Calu3 (cell line): ENCODE measurements at regions not wholly inside any gene's neighbourhood (a gene's known extent, or its start where the extent isn't known, plus 50 kb on each side); places are given as distances from the start of the nearest gene placed in this dataset.

Experiments
- BruUV-seq: library from RNA; stranded (reverse); fragments of 400-500 nt; replicated peaks from 2 replicates; lab custom pipeline; 2021; lab: Mats Ljungman, UMichigan
- CTCF ChIA-PET: fragments of 300-600 bp; sonication (Branson Sonifier 250); formaldehyde crosslinking; loops from one replicate; lab custom pipeline; 2022; ENCODE audit warnings: antibody characterized with exemption; lab: Charles Lee
- DNase-seq: peaks from one replicate; pipeline ENCODE4 v3.0.0; 2022
- H3K27ac Mint-ChIP-seq: one replicate; pipeline ENCODE4 v1.8.0; 2022; ENCODE audit warnings: mixed read lengths; ENCODE audit not compliant: unreplicated experiment
- H3K27me3 Mint-ChIP-seq: one replicate; pipeline ENCODE4 v1.8.0; 2022; ENCODE audit warnings: mixed read lengths; ENCODE audit not compliant: unreplicated experiment
- H3K36me3 Mint-ChIP-seq: one replicate; pipeline ENCODE4 v1.8.0; 2022; ENCODE audit warnings: mild to moderate bottlenecking, moderate library complexity, mixed read lengths; ENCODE audit not compliant: insufficient read depth, unreplicated experiment
- H3K4me1 Mint-ChIP-seq: one replicate; pipeline ENCODE4 v1.8.0; 2022; ENCODE audit warnings: mild to moderate bottlenecking, low read depth, mixed read lengths; ENCODE audit not compliant: unreplicated experiment
- H3K4me3 Mint-ChIP-seq: one replicate; pipeline ENCODE4 v1.8.0; 2022; ENCODE audit warnings: mild to moderate bottlenecking, low read depth, moderate library complexity, mixed read lengths; ENCODE audit not compliant: unreplicated experiment
- H3K9me3 Mint-ChIP-seq: one replicate; pipeline ENCODE4 v1.8.0; 2022; ENCODE audit warnings: low read depth, mixed read lengths; ENCODE audit not compliant: unreplicated experiment
- CTCF ChIP-seq: fragments of 200-600 bp; IDR thresholded peaks from one replicate; pipeline ENCODE4 v1.8.0; 2022; ENCODE audit warnings: antibody characterized with exemption; ENCODE audit not compliant: unreplicated experiment
- intact Hi-C: fragments of 100-400 bp; cut with micrococcal nuclease; formaldehyde crosslinking; loops from one replicate; pipeline ENCODE4 v1.10.0; 2022; ENCODE audit not compliant: unreplicated experiment

GRCh38 chr3:82505079-82505756 is 743.8 kb upstream of the GBE1 start:
- Mint-ChIP-seq H3K27ac (no peak overlapping the region), H3K36me3 (no peaks in the 10 kb centered on the region), H3K27me3 (no peaks in the 10 kb centered on the region), H3K9me3 (peaks cover 2% of the 10 kb centered on the region), H3K4me1 (no peaks in the 10 kb centered on the region), H3K4me3 (no peak overlapping the region)
- TF ChIP-seq CTCF, result no peak
- CTCF ChIA-PET, result no interaction called here
- no peak for DNase-seq
- no TSS peak for BruUV-seq
- intact Hi-C loops, result no loop called here

GRCh38 chr3:82498186-82498585 is 736.7 kb upstream of the GBE1 start:
- H3K36me3 Mint-ChIP-seq, result no peaks in the 10 kb centered on the region
- BruUV-seq, result no TSS peak

GRCh38 chr3:82496890-82497560 is 735.6 kb upstream of the GBE1 start:
- no peak overlapping the region for H3K4me3 Mint-ChIP-seq
- no peaks in the 10 kb centered on the region for H3K9me3 Mint-ChIP-seq
- BruUV-seq, result no TSS peak
- intact Hi-C loops, result loop anchor here (10.0 kb wide), 1 partner anchor 1028 kb away; no protein-coding TSS in a partner anchor
- CTCF ChIA-PET, result interaction anchor here (0.5 kb wide), 2 partner anchors 402 to 580 kb away, joined by 3 read pairs; no protein-coding TSS in a partner anchor
- no peaks in the 10 kb centered on the region for H3K4me1 Mint-ChIP-seq
- H3K27ac Mint-ChIP-seq, result no peak overlapping the region
- DNase-seq, result peak; percentile 12
- H3K36me3 Mint-ChIP-seq, result no peaks in the 10 kb centered on the region
- peak; percentile 10 for TF ChIP-seq CTCF
- no peaks in the 10 kb centered on the region for H3K27me3 Mint-ChIP-seq

More at GRCh38 chr3:82498186-82498585, 736.7 kb upstream of the GBE1 start:
- CTCF ChIA-PET, result no interaction called here
- H3K27ac Mint-ChIP-seq, result no peak overlapping the region
- intact Hi-C loops, result loop anchor here (10.0 kb wide), 1 partner anchor 1027 kb away; no protein-coding TSS in a partner anchor
- DNase-seq, result no peak
- no peak for TF ChIP-seq CTCF
- no peaks in the 10 kb centered on the region for H3K27me3 Mint-ChIP-seq
- H3K9me3 Mint-ChIP-seq, result no peaks in the 10 kb centered on the region
- no peaks in the 10 kb centered on the region for H3K4me1 Mint-ChIP-seq
- no peak overlapping the region for H3K4me3 Mint-ChIP-seq

GRCh38 chr3:82495655-82496054 is 734.2 kb upstream of the GBE1 start:
- CTCF ChIA-PET, result no interaction called here
- intact Hi-C loops, result loop anchor here (10.0 kb wide), 1 partner anchor 1029 kb away; no protein-coding TSS in a partner anchor
- H3K4me1 Mint-ChIP-seq, result no peaks in the 10 kb centered on the region
- no TSS peak for BruUV-seq
- no peak for TF ChIP-seq CTCF
- H3K36me3 Mint-ChIP-seq, result no peaks in the 10 kb centered on the region
- no peak for DNase-seq
- H3K27ac Mint-ChIP-seq, result no peak overlapping the region
- H3K9me3 Mint-ChIP-seq, result no peaks in the 10 kb centered on the region
- no peaks in the 10 kb centered on the region for H3K27me3 Mint-ChIP-seq
- no peak overlapping the region for H3K4me3 Mint-ChIP-seq
